Suppressor macrophage (primary cell): ENCODE measurements at regions not wholly inside any gene's neighbourhood (a gene's known extent, or its start where the extent isn't known, plus 50 kb on each side); places are given as distances from the start of the nearest gene placed in this dataset.

Experiments
- DNase-seq, 4 experiments: peaks; one replicate each; pipeline ENCODE4 v3.0.0-alpha.2; 2020 to 2022

GRCh38 chr2:176734868-176735267, 465.6 kb downstream of the MTX2 start:
- no peak for DNase-seq

DNA sequence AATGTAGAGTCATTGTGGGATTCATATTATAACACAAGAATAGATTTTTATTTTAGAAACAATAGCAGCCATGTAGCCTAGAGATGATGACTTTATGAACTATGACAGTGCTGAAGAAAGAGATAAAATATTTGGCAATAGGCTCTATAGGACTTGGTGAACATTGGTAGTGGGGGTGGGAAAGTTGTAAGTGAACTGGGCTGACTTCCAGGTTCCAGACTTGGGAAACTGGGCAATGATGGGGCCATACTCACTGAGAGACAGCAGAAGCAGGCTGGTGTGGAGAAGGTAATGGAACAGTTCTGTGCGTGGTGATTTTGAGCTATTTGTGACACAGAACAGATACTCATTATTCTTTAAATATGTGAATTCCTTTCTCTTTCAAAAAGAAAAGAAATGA, 470.3 kb upstream of the HNRNPA3 start:
- no peak for DNase-seq

GRCh38 chr2:176743671-176744070, 468.9 kb upstream of the HNRNPA3 start:
- DNase-seq = no peak

GRCh38 chr2:176744146-176744545, 468.4 kb upstream of the HNRNPA3 start:
- no peak for DNase-seq

DNA sequence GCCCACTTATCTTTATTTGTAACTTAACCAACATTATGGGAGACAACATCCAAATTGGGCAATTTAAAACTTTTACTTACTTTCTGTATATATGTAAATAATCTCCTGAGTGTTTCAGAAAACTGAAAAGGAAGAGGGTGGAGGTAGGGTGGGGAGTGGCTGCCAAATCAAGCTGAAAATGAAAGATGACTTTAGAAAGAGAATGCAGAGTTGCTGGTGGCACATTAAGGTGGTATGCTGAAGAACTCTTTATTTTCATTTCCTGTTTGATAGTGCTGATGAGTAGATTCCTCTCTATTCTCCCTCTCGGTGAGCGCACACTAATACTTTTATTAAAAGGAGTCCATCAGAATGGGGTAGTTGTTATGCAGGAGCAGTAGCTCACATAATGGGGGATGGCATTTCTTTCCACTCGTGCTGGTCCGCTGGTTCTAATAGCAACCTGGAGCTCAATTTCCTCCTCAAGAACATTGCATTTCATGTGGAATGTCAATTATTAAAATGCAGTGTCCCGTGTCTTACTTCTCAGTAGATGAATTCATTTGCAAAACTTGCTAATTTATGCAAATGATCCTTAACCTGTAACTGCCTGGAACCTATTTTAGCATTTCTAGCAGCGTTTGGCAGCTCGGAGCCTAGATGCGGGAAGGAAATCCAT, 466.9 kb upstream of the HNRNPA3 start:
- DNase-seq = no peak

DNA sequence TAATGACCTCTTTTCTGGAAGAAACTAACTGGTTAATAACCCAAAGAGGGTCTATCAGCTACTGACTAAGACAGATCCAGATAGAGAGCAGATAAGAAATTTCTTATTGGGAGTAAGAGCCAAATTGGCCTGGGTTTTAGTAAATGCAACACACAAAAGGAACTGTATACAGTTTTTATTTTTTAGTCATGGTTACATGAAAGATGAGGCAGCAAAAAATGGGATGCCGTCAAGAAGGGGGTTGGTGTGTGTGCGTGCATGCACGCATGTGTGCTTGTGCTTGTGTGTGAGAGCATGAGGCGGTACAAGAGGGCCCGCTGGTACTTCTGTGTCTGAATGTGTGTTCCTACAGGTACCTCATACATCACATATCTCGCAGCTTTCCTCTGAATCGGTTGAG, 466.2 kb upstream of the HNRNPA3 start:
- no peak for DNase-seq

GRCh38 chr2:176747506-176747905, 465.1 kb upstream of the HNRNPA3 start:
- no peak for DNase-seq

DNA sequence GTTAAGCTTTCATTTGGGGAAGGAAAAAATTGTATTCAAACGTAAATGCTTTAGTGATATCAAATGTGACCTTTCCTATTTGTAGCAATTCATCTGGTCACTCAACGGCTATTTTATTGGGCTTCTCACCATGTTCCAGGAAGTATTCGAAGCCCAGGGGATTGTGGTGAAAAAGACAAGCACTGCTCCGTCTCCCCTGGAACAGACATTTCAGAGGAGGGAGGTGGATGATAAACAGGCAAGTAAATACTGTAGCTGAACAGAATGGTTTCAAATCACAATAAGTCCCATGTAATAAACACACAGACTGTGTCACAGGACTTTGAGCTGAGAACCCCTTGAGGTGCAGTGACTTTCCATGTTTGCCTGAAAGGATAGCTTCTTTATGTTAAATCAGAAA, 464.7 kb upstream of the HNRNPA3 start:
- no peak for DNase-seq

DNA sequence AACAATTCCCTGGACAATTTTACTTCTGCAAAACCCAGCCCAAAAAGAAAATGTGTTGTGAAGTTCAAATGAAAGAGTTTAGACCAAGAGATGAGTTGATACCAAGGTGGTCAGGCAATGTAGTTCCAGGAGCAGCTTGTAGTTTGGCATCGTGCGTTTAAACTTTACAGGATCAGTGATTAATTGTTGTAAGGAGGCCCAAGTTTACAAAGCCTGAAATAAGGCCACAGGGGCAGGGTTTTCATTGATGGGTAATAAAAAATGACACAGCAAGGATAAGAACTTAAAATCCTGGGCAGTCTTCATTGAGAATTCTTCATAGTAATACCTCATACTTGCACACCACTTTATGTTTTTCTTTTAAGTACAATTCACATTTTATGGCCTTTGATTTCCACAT, 463.9 kb upstream of the HNRNPA3 start:
- no peak for DNase-seq

- no peak for DNase-seq
These were observed 461.0 kb upstream of the HNRNPA3 start for GRCh38 chr2:176751314-176752227.

DNA sequence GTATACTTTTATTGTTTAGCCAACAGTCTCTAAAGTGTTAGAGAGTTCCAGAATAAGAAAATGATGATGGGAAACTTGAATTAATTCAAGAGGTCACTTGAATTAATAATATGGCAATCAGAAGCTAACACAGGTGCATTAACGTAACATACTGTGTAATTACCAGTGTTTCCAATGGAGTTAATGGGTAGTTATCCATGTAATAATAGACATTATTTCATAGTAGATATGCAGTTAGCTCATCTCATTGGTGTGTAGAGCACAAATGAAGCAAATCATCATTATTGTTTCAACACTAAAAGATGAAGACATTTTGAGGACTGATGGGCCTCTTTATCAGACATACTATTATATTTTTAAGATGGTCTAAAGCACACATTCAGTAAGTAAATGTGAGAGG, 460.3 kb upstream of the HNRNPA3 start:
- DNase-seq = no peak

GRCh38 chr2:176753205-176753604, 459.4 kb upstream of the HNRNPA3 start:
- no peak for DNase-seq

- DNase-seq = peak; percentile 17 to 62 (median 42)
These were observed 458.7 kb upstream of the HNRNPA3 start for GRCh38 chr2:176753752-176754474.

DNA sequence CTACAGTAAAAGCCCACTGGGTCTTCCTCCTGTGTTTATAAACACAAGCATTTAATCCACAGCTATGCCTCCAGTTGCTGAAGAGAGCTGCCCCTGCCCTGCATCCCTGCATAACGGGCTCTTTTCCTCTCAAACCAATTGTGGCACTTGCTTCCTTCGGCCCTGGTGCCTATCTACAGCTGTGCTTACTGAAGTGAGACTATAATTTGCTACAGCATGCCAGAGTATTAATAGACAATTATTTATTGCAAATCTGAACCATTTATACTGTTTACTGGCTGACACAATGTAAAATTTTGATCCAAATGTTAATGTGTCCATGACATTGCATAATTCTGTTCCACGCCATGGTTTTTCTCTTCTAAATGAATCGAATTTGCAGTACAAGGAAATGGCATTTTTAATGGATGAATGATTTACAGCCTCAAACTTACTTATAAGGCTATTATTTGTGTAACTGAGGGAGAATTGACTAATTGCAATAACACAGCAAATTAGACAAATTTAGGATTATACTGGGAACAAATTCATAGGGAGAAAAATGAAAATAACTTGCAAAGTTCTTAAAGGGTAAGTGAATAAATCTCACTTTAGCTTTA, 457.0 kb upstream of the HNRNPA3 start:
- DNase-seq = no peak

- no peak for DNase-seq
These were observed 454.2 kb upstream of the HNRNPA3 start for GRCh38 chr2:176758426-176758825.

DNA sequence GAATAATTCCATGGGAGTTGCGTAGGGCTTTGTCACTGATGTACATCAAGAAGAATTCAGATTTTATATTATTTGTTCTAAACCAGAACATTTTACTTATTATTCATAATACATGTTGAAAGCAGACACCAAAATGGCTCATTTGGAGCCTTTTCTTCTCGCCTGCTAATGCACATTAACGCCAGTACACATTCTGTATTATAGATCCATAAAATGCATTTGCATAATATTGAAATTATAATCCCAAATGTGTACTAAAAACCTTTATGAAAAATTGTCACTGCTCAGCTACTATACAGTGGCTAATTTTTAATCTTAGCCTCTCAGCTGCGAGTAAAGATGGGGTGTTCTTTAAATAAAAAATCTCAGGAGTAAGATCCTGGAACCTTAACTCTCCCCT, 452.2 kb upstream of the HNRNPA3 start:
- DNase-seq = no peak

DNA sequence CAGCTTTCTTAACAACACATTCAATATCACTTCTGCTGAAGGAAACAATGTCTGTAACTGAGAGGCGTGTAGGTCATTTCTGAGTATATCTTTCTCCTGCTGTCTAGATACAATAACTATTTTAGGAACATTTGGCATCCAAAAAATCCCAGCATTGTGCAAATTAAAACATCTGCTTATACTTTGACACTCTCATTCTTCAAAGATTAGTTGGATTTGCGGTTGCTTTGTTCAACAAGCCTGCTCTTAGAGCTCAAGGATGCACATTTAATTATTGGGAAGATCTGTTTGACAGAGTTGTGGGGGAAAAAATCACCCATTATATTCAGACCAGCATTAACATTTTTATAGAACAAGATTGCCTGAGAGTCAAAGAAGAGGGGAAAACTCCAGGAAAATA, 449.5 kb upstream of the HNRNPA3 start:
- no peak for DNase-seq

GRCh38 chr2:176763851-176764404, 448.7 kb upstream of the HNRNPA3 start:
- no peak for DNase-seq

GRCh38 chr2:176764921-176765320, 447.7 kb upstream of the HNRNPA3 start:
- DNase-seq = no peak

DNA sequence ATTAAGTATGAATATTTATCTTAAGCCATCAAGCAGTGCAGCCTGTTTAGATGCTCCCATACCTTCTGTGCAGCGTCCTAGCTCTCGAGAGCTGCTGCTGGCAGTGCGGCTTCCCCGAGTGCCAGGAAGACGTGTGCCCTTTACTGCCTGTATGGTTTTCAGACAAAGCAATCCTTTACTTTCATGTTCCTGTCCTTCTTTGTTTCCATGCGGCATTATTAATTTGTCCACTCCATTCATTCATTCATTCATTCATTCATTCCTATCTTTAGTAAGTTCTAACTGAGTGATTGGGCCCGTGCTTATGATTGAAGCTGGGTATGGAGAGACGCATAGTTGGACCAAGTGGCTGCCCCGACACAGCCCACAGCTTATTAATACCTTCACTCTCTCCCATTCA, 446.6 kb upstream of the HNRNPA3 start:
- DNase-seq = no peak

- DNase-seq = no peak
These were observed 444.4 kb upstream of the HNRNPA3 start for GRCh38 chr2:176768185-176768584.

- no peak for DNase-seq
These were observed 443.6 kb upstream of the HNRNPA3 start for GRCh38 chr2:176769021-176769420.
